OCI-LY7 (cell line): ENCODE measurements at regions not wholly inside any gene's neighbourhood (a gene's known extent, or its start where the extent isn't known, plus 50 kb on each side); places are given as distances from the start of the nearest gene placed in this dataset.

Source experiments
- CTCF ChIP-seq: fragments of 200-600 bp; sonication (generic); conservative IDR thresholded peaks from 2 replicates; pipeline ENCODE4 v1.5.1; 2014; ENCODE audit warnings: mild to moderate bottlenecking, antibody characterized with exemption, low read length, moderate library complexity, mixed read lengths
- EZH2phosphoT487 ChIP-seq: fragments of 200-600 bp; sonication (generic); IDR thresholded peaks from 2 replicates; pipeline ENCODE4 v1.6.1; 2018; ENCODE audit warnings: low read depth, borderline replicate concordance, mild to moderate bottlenecking, mixed run types, antibody characterized with exemption, low read length, moderate library complexity, mixed read lengths

GRCh38 chr18:30450927-30451326 is 591.6 kb downstream of the DSC3 start:
- TF ChIP-seq CTCF: no peak
- no peak for TF ChIP-seq EZH2phosphoT487
